BJ (cell line): ENCODE measurements at regions not wholly inside any gene's neighbourhood (a gene's known extent, or its start where the extent isn't known, plus 50 kb on each side); places are given as distances from the start of the nearest gene placed in this dataset.
"Not testable (repeated sequence)": the region's sequence is repeated elsewhere in the genome, so short reads cannot be mapped to it uniquely, and the experiment has no call there.

Experiments used
- CTCF ChIA-PET: fragments of 350-600 bp; formaldehyde crosslinking; extraction: SDS; loops from one replicate; lab custom pipeline; 2021; ENCODE audit warnings: antibody characterized with exemption, inconsistent platforms; lab: Yijun Ruan, JAX
- POLR2A ChIA-PET: fragments of 300-600 bp; sonication (Branson Sonifier 250); formaldehyde crosslinking; extraction: SDS; loops from one replicate; lab custom pipeline; 2021; ENCODE audit warnings: antibody characterized with exemption; lab: Charles Lee
- DNase-seq: peaks from one replicate; pipeline ENCODE4 v3.0.0-alpha.2; 2011; ENCODE audit warnings: low read depth
- H3K27me3 ChIP-seq: 2 replicates; pipeline ENCODE4 v1.6.0; 2011; ENCODE audit warnings: low read length; ENCODE audit not compliant: control insufficient read depth, insufficient read depth
- H3K36me3 ChIP-seq: 2 replicates; pipeline ENCODE4 v1.5.1; 2011; ENCODE audit warnings: low read length; ENCODE audit not compliant: control insufficient read depth, insufficient read depth
- H3K4me3 ChIP-seq: 2 replicates; pipeline ENCODE4 v1.5.1; 2011; ENCODE audit warnings: low read depth, mild to moderate bottlenecking, control low read depth, low read length
- TF ChIP-seq, protein P1 (sequence below): IDR thresholded peaks from 2 replicates; pipeline ENCODE4 v1.5.1; 2011; ENCODE audit warnings: low read depth, mild to moderate bottlenecking, control low read depth, inconsistent platforms, low read length, moderate library complexity; ENCODE audit not compliant: insufficient read depth

DNA sequence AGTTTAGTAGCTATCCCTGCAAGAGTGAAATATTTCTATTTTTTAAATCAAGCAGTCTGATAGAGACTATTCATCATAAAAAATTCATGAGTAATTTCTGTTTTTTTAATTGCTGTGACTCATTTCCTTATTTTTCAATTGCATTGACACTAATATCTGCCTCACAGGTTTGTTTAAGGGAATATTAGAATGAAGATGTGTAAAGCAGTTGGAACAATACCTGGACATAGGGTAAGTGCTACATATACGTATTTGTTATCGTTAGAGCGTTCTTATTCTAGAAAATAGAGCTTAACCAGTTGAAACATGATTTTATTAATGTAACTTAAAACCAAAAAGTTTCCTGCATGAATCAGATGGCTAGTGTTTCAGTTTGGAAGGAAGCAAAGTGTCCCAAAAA lies 2211.3 kb downstream of the PCDH7 start:
- no peak for DNase-seq
- ChIA-PET CTCF (no interaction called here), POLR2A (no interaction called here)
- TF ChIP-seq, protein P1, sequence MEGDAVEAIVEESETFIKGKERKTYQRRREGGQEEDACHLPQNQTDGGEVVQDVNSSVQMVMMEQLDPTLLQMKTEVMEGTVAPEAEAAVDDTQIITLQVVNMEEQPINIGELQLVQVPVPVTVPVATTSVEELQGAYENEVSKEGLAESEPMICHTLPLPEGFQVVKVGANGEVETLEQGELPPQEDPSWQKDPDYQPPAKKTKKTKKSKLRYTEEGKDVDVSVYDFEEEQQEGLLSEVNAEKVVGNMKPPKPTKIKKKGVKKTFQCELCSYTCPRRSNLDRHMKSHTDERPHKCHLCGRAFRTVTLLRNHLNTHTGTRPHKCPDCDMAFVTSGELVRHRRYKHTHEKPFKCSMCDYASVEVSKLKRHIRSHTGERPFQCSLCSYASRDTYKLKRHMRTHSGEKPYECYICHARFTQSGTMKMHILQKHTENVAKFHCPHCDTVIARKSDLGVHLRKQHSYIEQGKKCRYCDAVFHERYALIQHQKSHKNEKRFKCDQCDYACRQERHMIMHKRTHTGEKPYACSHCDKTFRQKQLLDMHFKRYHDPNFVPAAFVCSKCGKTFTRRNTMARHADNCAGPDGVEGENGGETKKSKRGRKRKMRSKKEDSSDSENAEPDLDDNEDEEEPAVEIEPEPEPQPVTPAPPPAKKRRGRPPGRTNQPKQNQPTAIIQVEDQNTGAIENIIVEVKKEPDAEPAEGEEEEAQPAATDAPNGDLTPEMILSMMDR: no peak
- no peaks in the 10 kb centered on the region for H3K27me3 ChIP-seq
- no peak overlapping the region for H3K4me3 ChIP-seq
- no peaks in the 10 kb centered on the region for H3K36me3 ChIP-seq

DNA sequence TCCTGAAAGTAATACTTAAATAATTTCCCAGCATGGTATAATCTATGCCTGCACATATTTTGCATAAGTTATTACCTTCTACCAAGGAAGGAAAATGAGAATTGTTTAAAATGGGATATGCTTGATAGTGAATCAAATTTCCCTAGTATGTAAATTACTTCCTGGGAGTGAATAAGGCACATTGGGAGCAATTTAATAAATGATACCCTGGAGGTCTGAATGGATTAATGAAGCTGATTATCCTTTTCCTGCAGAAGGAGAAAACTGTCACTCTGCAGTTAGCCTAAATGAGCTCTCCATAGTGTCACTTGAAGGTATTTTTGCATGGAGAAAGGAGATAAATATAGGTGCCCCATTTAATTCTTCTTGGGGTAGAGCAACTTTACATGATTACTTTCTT lies 2212.0 kb downstream of the PCDH7 start:
- POLR2A ChIA-PET: no interaction called here
- H3K27me3 ChIP-seq: no peaks in the 10 kb centered on the region
- TF ChIP-seq, protein P1: no peak
- DNase-seq: no peak
- no peaks in the 10 kb centered on the region for H3K36me3 ChIP-seq
- CTCF ChIA-PET: no interaction called here
- H3K4me3 ChIP-seq: no peak overlapping the region

DNA sequence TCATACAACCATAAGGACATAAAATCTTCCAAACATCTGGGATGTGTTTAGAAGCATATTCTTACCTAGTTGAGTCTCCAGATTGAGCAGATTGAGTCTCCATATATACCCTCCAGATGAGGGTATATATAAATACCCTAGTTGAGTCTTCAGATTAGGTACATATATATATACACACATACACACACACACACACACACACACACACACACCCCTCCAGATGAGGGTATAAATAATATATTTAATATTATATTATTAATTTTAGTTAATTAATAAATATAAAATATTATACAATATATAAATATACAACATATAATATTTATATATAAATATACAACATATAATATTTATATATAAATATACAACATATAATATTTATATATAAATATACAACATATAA lies 2219.1 kb downstream of the PCDH7 start:
- POLR2A ChIA-PET, H3K27me3 ChIP-seq, H3K4me3 ChIP-seq, H3K36me3 ChIP-seq, DNase-seq, CTCF ChIA-PET: not testable (repeated sequence)

DNA sequence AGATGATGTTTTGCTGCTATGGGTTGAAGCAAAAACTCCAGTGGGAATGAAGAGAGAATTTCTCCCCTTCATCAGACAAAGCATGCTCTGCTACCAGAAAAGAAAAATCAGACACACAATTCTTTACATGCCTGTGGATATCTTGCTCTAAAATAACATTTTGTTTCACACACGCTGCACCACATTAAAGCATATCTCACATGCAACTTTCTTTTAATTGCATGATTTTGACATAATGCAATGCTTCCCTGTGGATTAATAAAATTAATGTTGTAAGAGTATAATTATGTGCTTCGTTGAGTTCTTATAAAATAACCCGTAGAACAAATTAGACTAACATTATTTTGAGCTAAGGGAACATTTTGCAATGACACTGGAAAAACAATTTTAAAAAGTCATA lies 2230.7 kb downstream of the PCDH7 start:
- ChIA-PET CTCF (no interaction called here), POLR2A (no interaction called here)
- no peaks in the 10 kb centered on the region for H3K27me3 ChIP-seq
- no peaks in the 10 kb centered on the region for H3K36me3 ChIP-seq
- no peak for DNase-seq
- TF ChIP-seq, protein P1: no peak
- H3K4me3 ChIP-seq: no peak overlapping the region

DNA sequence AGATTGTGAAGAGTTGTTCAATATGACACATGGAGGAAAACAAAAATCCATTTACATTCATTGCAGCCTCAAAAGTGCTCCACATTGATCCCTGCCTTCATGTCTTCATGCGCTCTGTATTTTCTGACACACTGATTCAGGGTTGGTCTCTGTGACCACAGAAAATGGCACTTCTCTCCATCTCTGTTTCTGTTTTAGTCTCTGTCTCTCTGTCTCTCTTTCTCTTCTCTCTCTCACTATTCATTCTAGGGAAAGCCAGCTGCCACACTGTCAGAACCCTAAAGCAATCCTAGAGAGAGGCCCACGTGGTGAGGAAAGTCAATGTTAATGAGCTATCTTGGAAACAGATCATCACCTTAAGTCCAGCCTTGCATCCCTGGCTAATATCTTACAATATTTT lies 2238.4 kb downstream of the PCDH7 start:
- ChIA-PET POLR2A (no interaction called here), CTCF (no interaction called here)
- TF ChIP-seq, protein P1: no peak
- Histone ChIP-seq H3K4me3 (no peak overlapping the region), H3K27me3 (no peaks in the 10 kb centered on the region), H3K36me3 (no peaks in the 10 kb centered on the region)
- no peak for DNase-seq

DNA sequence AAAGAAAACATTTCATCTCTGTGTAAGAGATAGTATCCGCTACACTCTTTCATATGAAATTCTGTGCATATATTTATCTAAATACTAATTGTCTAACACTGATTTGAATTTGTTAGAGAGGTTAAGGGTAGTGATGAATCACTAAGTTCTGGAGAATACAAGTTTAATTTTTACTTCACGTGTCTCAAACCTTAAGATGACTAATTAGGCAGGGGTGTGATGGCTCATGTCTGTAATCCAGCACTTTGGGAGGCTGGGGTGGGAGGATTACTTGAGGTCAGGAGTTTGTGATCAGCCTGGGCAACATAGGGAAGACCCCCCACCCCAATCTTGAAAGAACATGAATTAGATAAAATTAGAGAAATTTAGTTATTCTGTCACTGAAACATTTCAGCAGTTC lies 2241.9 kb downstream of the PCDH7 start:
- CTCF ChIA-PET: no interaction called here

More for the DNA sequence above, 2241.9 kb downstream of the PCDH7 start:
- DNase-seq: no peak
- TF ChIP-seq, protein P1: no peak
- H3K27me3 ChIP-seq: no peaks in the 10 kb centered on the region
- POLR2A ChIA-PET: no interaction called here
- H3K36me3 ChIP-seq: no peaks in the 10 kb centered on the region
- H3K4me3 ChIP-seq: no peak overlapping the region
